Gastrocnemius medialis (tissue), 4 donors: ENCODE measurements at regions not wholly inside any gene's neighbourhood (a gene's known extent, or its start where the extent isn't known, plus 50 kb on each side); places are given as distances from the start of the nearest gene placed in this dataset.

ENCODE experiments used
- ATAC-seq, 2 donors: fragments of 150-250 bp; one replicate each; pipeline ENCODE4 v1.9.1; 2016
- DNase-seq, 2 donors: peaks; one replicate each; pipeline ENCODE4 v3.0.0-alpha.2; 2019
- H3K27ac ChIP-seq, 4 donors: fragments of 200-600 bp; sonication (generic); 1 replicate in 1 of 4; 2 replicates in 3 of 4; pipeline ENCODE4 v1.5.1; 2016 to 2018; ENCODE audit warnings: mild to moderate bottlenecking in 2 of 4, moderate library complexity in 1 of 4
- H3K27me3 ChIP-seq, 3 donors: fragments of 200-600 bp; sonication (generic) in 2 of 3; 1 replicate in 1 of 3; 2 replicates in 2 of 3; pipeline versions ENCODE4 v1.5.1 to v1.6.0; 2016 to 2019; ENCODE audit warnings: mild to moderate bottlenecking in 1 of 3, moderate library complexity in 1 of 3
- H3K36me3 ChIP-seq, 2 donors: fragments of 200-600 bp; sonication (generic) in 1 of 2; one replicate each; pipeline ENCODE4 v1.5.1; 2017 to 2018
- H3K4me1 ChIP-seq, 2 donors: fragments of 200-600 bp; sonication (generic) in 1 of 2; one replicate each; pipeline ENCODE4 v1.5.1; 2016 to 2017; ENCODE audit warnings: mild to moderate bottlenecking in 2 of 2
- H3K4me3 ChIP-seq, 4 donors: fragments of 200-600 bp; sonication (generic) in 3 of 4; 1 replicate in 1 of 4; 2 replicates in 3 of 4; pipeline ENCODE4 v1.5.1; 2016 to 2019; ENCODE audit warnings: mild to moderate bottlenecking in 2 of 4
- H3K9me3 ChIP-seq, 3 donors: fragments of 200-600 bp; sonication (generic) in 2 of 3; 1 replicate in 1 of 3; 2 replicates in 2 of 3; pipeline ENCODE4 v1.5.1; 2016 to 2019
- POLR2A ChIP-seq, 2 donors: fragments of 450-650 bp; IDR thresholded peaks; one replicate each; pipeline ENCODE4 v1.6.1; 2017; ENCODE audit warnings: antibody characterized with exemption in 2 of 2, mild to moderate bottlenecking in 2 of 2, moderate library complexity in 2 of 2
- in situ Hi-C, 4 donors: fragments of 200-750 bp; cut with MboI; loops; one replicate each; pipeline versions ENCODE4 v1.15.0 to v1.8.0; 2017; ENCODE audit warnings: low sequenced_read_pairs in 4 of 4
- intact Hi-C: fragments of 100-400 bp; cut with DNase I; formaldehyde crosslinking; loops from one replicate; pipeline ENCODE4 v1.15.1; 2023; ENCODE audit warnings: low total_unique reads
- TF ChIP-seq, protein P1 (sequence below), 5 experiments: fragments of 450-650 bp in 3 of 5; fragments of 200-600 bp in 2 of 5; sonication (generic) in 2 of 5; IDR thresholded peaks in 4 of 5; conservative IDR thresholded peaks in 1 of 5; 1 replicate in 4 of 5; 2 replicates in 1 of 5; pipeline ENCODE4 v1.5.1; 2016 to 2019; ENCODE audit warnings: antibody characterized with exemption in 5 of 5, mild to moderate bottlenecking in 3 of 5, moderate library complexity in 3 of 5

GRCh38 chr1:17967623-17968255 lies 139.9 kb upstream of the IGSF21 start:
- H3K36me3 ChIP-seq, result no peaks in the 10 kb centered on the region
- intact Hi-C loops, result no loop called here
- TF ChIP-seq POLR2A (IDR thresholded peaks at IDR 0.05), result no peak
- TF ChIP-seq, protein P1, sequence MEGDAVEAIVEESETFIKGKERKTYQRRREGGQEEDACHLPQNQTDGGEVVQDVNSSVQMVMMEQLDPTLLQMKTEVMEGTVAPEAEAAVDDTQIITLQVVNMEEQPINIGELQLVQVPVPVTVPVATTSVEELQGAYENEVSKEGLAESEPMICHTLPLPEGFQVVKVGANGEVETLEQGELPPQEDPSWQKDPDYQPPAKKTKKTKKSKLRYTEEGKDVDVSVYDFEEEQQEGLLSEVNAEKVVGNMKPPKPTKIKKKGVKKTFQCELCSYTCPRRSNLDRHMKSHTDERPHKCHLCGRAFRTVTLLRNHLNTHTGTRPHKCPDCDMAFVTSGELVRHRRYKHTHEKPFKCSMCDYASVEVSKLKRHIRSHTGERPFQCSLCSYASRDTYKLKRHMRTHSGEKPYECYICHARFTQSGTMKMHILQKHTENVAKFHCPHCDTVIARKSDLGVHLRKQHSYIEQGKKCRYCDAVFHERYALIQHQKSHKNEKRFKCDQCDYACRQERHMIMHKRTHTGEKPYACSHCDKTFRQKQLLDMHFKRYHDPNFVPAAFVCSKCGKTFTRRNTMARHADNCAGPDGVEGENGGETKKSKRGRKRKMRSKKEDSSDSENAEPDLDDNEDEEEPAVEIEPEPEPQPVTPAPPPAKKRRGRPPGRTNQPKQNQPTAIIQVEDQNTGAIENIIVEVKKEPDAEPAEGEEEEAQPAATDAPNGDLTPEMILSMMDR (IDR thresholded peaks at IDR 0.05 in 4 of 5, conservative IDR thresholded peaks at IDR 0.05 in 1 of 5), result no peak
- H3K9me3 ChIP-seq, result no peaks in the 10 kb centered on the region
- no peak for ATAC-seq
- H3K4me3 ChIP-seq, result no peak overlapping the region
- DNase-seq, result no peak
- in situ Hi-C loops, result no loop called here
- peaks cover 0 to 2% (median 0%) of the 10 kb centered on the region in 3 donors for H3K27me3 ChIP-seq
- H3K27ac ChIP-seq, result no peak overlapping the region
- H3K4me1 ChIP-seq, result no peaks in the 10 kb centered on the region

DNA sequence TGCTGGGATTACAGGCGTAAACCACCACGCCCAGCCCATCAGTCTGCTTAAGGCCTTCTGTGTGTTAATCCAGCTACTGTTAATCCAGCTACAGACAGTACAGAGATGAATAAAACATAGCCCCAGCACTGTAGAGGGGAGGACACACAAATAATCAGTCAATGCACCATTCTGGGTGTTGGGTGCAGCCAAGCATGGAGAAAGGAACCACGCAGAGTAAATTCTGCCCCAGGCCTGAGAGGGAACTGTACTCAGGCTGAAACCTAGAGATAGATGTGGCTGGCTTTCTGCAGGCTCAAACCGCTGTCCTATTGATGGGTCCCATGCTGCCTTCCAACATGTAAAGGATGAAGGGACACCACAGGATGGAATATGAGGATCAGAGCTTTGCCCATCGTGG lies 136.8 kb upstream of the IGSF21 start:
- in situ Hi-C loops (no loop called here), intact Hi-C loops (no loop called here)
- peaks cover 0 to 3% (median 2%) of the 10 kb centered on the region in 3 donors for H3K27me3 ChIP-seq
- H3K4me3 ChIP-seq, result no peak overlapping the region
- TF ChIP-seq, protein P1 (IDR thresholded peaks at IDR 0.05 in 4 of 5, conservative IDR thresholded peaks at IDR 0.05 in 1 of 5), result no peak
- TF ChIP-seq POLR2A (IDR thresholded peaks at IDR 0.05), result no peak
- H3K36me3 ChIP-seq, result no peaks in the 10 kb centered on the region
- ATAC-seq (no peak), DNase-seq (no peak)
- H3K4me1 ChIP-seq, result no peaks in the 10 kb centered on the region
- H3K27ac ChIP-seq, result no peak overlapping the region
- H3K9me3 ChIP-seq, result no peaks in the 10 kb centered on the region

DNA sequence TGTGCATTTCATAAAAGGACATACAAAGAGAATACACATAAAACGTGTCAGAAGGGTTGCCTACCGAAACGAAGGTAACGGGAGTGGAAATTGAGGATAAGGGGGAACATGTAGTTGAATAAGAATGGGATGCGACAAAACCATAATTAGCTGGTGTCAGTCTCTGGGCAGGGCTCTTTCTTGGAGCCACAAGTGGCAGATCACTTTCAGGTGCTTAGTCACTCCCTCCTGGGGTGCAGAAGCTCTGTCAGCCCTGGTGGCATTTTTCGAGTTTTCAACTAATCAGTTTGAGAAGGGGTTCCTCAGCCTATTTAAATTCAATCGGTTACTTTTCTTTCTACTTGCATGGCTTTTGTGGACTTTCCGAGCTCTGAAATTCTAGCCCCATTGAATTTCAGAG lies 133.9 kb upstream of the IGSF21 start:
- no peak for DNase-seq
- intact Hi-C loops (no loop called here), in situ Hi-C loops (no loop called here)
- Histone ChIP-seq H3K27ac (no peak overlapping the region), H3K27me3 (peaks cover 0 to 3% (median 2%) of the 10 kb centered on the region in 3 donors), H3K36me3 (no peaks in the 10 kb centered on the region), H3K9me3 (no peaks in the 10 kb centered on the region), H3K4me1 (no peaks in the 10 kb centered on the region), H3K4me3 (no peak overlapping the region)
- TF ChIP-seq, protein P1 (IDR thresholded peaks at IDR 0.05 in 4 of 5, conservative IDR thresholded peaks at IDR 0.05 in 1 of 5), result no peak
- no peak for TF ChIP-seq POLR2A (IDR thresholded peaks at IDR 0.05)
- ATAC-seq, result no peak

GRCh38 chr1:17976854-17977253 lies 130.7 kb upstream of the IGSF21 start:
- no peaks in the 10 kb centered on the region for H3K36me3 ChIP-seq
- H3K4me1 ChIP-seq, result no peaks in the 10 kb centered on the region
- TF ChIP-seq POLR2A (IDR thresholded peaks at IDR 0.05), result no peak
- TF ChIP-seq, protein P1 (IDR thresholded peaks at IDR 0.05 in 4 of 5, conservative IDR thresholded peaks at IDR 0.05 in 1 of 5), result no peak
- no peak overlapping the region for H3K27ac ChIP-seq
- no peak for ATAC-seq
- no peak overlapping the region for H3K4me3 ChIP-seq
- intact Hi-C loops (no loop called here), in situ Hi-C loops (no loop called here)
- no peak for DNase-seq
- no peaks in the 10 kb centered on the region for H3K9me3 ChIP-seq
- peaks cover 0 to 3% (median 0%) of the 10 kb centered on the region in 3 donors for H3K27me3 ChIP-seq

DNA sequence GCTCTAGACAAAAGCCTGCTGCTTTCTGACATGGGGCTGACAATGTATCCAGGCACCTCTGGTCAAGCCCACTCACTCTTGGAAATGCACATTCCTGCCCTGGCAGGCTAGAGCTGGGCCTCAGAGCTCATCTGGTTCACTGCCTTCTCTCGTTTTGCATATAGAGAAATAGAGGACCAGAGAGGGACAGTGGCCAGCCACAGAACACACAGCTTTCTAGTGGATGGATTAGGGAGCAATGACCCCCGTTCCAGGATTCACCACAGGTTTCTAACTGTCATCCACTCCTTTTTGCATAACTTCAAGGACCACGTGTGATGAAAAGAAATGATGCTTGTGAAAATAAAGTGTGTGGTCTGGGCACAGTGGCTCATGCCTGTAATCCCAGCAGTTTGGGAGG lies 129.6 kb upstream of the IGSF21 start:
- Histone ChIP-seq H3K27me3 (peaks cover 0 to 3% (median 0%) of the 10 kb centered on the region in 3 donors), H3K36me3 (no peaks in the 10 kb centered on the region), H3K4me1 (no peaks in the 10 kb centered on the region), H3K9me3 (no peaks in the 10 kb centered on the region), H3K27ac (no peak overlapping the region), H3K4me3 (no peak overlapping the region)
- intact Hi-C loops, result no loop called here
- ATAC-seq, result no peak
- no peak for TF ChIP-seq POLR2A (IDR thresholded peaks at IDR 0.05)
- TF ChIP-seq, protein P1 (IDR thresholded peaks at IDR 0.05 in 4 of 5, conservative IDR thresholded peaks at IDR 0.05 in 1 of 5), result no peak
- in situ Hi-C loops, result no loop called here
- DNase-seq, result no peak
